HS-5 (cell line): ENCODE measurements at regions not wholly inside any gene's neighbourhood (a gene's known extent, or its start where the extent isn't known, plus 50 kb on each side); places are given as distances from the start of the nearest gene placed in this dataset.
"Not testable (repeated sequence)": the region's sequence is repeated elsewhere in the genome, so short reads cannot be mapped to it uniquely, and the experiment has no call there.

ENCODE experiments used
- DNase-seq: peaks from one replicate; pipeline ENCODE4 v3.0.0-alpha.2; 2012; ENCODE audit warnings: low read depth

DNA sequence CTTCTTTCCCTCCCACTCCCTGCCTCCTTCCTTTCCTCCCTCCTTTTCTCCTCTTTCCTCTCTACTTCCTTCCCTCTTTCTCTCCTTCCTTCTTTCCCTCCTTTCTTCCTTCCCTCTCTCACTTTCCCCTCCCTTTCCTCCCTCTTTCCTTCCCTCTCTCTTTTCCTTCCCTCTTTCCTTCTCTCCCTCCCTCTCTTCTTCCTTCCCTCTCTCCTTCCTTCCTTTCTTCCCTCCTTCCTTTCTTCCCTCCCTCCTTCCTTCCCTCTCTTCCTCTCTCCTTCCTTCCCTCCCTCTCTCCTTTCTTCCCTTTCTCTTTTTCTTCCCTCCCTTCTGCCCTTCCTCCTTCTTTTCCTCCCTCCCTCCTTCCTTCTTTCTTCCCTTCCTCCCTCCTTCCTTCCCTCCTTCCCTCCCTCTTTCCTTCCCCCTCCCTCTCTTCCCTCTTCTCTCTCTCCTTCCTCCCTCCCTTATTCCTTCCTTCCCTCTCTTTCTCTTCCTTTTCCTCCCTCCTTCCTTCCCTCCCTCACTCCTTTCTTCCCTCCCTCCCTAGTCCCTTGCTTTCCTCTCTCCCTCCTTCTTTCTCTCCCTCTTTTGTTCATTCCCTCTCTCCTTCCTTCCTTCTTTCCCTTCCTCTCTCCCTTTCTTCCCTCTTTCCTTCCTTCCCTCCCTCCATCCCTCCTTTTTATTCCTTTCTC lies 443.9 kb downstream of the ZNF536 start:
- DNase-seq = no peak

DNA sequence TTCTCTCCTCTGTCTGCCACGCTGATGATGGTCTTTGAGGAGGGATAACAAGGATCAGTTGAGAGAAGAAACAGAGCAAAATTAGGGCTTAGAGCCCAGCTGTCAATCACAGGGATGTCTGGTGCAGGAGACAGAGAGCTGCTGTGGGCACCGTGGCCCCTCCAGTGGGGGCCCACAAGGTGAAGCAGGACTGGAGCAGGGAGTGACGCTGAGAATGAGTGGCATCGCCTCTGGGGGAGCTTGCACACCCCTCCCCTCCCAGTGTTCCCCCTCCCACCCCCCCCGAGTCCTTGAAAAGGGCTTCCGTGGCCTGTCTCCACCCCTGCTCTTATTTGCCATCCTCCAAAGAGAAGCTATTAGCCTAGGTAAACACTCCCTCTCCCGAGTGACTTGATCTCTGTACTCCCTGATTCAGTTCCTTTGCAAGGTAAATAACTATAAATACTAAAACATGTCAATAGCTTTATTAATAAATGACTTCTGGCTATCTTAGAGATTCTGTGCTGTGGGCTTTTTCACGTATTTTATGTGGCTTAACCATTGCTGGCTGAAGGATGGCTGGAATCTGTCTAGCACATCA lies 440.0 kb downstream of the ZNF536 start:
- no peak for DNase-seq

DNA sequence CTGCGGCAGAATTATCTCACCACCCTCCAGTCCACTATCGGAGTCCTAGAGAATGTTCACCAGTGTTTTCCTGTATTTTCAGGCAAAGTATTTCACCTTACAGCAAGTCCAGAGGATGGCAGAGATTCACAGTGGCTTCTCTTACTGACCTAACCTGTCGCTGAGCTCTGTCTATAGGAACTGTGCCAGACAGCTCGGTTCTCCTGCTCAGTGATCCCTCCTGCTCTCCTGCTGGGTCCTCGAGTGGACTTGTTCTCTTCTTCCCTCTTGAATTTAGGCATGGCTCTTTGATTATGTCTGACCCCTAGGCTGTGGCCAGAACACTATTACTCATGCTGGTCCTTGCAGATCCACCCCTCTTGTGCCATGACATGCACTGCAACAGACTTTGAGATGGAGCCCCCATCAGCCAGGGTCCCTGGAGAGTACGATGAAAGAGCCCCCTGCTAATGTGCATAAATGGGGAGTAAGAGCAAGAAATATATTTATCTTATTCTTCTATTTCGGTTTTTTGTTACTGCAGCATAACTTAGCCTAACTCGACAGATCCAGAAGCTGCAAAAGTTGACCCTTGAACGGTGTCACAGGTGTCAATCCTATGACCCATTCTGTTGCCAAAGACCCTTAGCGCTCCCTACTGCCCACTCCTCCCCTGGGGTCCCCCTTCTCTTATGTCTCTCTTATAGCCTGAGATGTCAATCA lies 439.4 kb downstream of the ZNF536 start:
- no peak for DNase-seq

DNA sequence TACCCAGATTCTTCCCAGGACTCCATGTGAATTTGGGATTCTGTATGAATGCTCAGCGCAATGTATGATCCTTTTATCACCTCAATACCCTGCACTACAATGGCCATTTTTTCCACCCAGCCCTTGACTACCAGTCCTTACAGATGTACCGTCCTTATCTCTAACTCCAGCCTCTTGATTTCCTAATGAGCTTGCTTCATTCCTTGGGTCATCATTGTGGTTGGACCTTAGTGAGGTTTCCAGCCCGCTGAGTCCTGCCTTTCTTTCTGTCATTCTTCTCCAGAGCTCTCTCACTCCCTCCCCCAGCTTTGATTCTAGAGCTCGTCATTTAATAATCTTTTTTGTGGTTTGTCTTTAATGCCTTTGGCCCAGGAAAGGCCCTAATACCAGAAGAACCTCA lies 438.5 kb downstream of the ZNF536 start:
- DNase-seq = no peak

DNA sequence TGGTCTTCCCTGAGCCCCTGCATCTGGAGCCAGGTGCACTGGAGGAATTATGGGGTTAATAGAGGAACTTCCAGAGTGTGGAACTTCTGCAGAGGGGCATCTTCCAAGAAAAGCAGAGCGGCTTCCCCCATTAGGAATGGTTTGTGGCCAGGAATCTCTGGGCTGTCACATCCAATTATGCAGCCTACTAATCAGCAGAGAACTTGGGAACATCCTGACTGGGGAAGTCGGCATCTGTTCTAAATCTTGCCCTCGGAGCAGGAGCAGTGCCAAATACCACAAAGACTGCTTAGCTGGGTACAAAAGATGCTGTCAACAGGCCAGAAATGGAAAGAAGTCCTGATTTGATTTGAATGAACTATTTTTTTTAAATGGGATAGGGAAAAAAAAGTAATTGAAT lies 435.1 kb downstream of the ZNF536 start:
- no peak for DNase-seq

DNA sequence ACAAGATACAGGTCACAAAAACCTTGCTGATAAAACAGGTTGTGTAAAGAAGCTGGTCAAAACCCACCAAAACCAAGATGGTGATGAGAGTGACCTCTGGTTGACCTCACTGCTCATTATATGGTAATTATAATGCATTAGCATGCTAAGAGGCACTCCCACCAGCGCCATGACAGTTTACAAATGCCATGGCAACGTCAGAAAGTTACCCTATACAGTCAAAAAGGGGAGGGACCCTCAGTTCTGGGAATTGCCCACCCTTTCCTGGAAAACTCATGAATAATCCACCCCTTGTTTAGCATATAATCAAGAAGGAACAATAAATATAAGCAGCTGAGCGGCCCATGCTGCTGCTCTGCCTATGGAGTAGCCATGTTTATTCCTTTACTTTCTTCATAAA lies 434.1 kb downstream of the ZNF536 start:
- no peak for DNase-seq

DNA sequence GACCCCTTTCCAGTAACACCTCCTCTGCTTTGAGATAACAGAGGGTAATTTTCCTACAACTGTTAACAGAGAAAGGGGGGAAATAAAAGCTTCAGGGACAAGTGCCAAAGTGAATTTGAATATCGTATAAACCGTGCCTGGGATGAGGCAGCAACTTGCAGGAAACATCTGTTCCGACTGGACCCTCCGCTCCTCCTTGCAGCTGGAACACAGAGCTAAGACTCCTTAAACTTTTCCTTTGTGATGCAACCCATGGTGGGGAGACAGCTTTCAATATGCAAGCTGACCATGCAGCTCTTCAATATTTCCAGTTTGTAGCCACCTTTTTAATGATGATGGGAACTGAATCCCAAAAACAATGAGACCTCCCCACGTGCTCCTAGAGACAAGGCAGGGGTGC lies 432.6 kb downstream of the ZNF536 start:
- DNase-seq = no peak

DNA sequence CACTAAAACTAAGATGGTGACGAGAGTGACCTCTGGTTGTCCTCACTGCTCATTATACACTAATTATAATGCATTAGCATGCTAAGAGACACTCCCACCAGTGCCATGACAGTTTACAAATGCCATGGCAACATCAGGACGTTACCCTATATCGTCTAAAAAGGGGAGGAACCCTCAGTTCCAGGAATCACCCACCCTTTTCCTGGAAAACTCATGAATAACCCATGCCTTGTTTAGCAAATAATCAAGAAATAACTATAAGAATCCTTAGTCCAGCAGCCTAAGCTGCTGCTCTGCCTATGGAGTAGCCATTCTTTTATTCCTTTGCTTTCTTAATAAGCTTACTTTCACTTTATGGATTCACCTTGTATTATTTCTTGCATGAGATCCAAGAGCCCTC lies 432.1 kb downstream of the ZNF536 start:
- not testable (repeated sequence) for DNase-seq

DNA sequence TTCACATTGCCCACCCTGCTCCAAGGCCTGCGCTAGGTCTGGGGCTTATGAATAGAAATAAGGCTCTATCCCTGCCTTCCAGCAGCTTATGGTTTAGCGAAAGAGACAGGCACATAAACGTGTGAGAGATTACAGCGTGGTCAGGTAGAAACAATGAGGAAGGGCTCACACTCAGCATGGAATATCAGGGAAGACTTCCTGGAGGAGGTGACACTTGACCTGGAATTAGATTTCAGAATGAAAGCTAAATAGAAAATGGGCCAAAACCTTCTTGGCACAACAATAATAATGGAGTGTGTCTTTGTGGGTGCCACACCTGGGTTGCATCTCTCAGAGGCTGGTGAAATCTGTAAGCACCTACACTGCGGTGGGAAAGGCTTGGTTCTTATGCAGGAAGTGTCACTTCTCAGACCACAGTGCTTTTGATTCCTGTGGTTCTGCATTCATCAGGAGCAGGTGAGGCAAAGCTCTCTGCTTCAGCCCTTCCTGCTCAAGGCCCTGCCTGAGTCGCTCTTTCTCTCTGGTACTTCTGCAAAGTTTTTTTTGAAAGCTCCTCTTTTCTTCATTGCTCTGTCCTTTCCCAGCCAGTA lies 430.3 kb downstream of the ZNF536 start:
- no peak for DNase-seq

DNA sequence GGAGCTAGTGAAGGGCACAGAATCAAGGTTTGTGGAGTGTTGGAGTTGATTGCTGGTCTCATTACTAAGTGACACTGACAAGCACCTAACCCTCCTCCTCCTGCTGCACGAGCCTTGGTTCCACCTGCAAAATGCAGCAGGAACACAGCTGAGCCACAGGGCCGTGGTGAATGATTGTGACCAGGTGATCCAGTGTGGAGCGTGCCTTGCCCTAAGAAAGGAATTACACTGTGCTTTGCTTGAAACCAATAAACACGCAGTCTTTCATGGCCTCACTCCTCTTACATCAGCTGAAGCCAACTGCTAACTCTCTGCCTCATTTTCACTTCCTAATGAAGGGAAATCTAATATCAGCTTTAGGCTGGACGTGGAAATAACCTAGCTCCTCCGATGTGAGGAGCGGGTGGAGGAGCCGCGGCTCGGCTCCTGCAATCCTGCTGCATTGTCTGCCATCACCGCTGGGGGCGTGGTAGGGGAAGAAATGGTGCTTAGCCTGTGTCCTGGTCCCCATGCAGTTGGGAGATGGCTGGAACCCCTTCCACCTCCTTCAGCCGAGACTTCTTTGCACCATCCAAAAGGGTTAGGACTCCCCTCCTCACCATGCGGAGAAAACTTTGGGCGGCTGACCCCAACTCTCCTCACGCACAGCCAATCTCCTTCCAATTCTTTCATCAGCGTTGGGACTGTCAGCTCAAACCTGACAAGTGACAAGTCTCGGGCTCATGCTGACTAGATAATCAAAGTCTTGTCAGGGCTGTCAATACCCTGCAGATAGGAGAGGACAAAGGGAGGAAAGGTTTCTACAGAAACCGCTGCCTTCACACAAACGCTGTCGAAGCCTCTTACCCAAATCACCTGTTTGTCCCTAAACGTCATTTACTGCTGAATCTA lies 427.9 kb downstream of the ZNF536 start:
- no peak for DNase-seq

DNA sequence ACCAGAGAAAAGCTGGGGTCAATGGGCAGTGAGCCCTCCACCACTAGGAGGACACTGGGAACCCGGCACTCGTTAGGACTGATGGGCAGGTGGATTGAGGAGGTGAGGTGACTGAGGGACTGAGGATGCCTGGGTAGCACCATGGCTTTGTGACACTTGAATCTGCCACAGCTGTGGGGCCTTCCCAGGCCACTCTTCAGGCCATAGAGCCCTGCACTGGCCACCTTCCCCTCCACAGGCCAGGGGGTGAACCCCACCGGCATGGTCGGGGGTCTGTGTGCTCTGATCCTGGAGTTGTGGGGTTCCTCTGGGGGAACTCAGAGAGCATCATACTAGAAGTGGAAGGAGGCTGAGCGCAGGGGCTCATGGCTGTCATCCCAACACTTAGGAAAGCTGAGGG lies 423.5 kb downstream of the ZNF536 start:
- DNase-seq = no peak

DNA sequence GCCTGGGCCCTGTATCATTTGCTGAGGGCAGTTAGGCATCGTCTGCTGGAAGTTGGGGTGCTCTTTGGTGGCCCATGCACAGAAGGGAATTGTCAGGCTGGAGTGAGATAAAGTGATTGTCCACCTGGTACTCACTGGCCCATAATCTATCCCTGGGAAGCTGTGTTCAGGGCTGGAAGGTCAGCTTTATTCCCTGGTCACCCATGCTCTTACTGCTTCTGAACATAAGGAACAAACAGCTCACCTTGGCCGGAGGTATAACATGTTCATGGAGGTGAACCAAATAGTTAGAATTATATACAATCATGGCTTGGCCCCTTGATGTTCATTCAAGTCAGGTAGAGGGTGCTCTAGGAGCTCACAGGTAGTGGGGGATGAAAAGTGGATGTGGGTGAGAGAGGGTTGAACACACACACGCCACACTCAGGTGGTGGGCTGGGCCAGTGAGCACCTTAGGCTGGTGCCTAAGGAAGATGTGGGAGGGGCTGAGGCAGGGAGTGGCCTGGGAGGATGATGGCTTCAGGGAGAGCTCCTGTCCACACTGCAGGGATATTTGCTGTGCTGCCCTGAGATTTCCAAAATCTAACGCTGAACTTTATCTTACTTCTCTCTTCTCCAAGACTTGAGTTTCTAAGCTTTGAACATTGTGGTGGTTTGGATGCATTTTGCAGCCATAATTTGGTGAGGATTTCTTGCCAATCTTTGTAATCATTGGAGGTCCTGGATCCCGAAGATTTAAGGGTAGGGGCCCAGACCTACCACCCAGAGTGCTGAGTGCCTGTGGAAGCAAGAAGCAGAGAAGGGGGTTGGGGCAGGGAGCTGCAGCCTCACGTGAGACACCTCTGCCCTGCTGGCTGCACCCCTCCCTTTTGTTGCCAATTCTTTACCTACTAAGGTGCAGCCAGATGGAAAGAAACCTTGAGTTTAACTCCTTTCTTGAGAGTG lies 420.6 kb downstream of the ZNF536 start:
- DNase-seq = no peak

DNA sequence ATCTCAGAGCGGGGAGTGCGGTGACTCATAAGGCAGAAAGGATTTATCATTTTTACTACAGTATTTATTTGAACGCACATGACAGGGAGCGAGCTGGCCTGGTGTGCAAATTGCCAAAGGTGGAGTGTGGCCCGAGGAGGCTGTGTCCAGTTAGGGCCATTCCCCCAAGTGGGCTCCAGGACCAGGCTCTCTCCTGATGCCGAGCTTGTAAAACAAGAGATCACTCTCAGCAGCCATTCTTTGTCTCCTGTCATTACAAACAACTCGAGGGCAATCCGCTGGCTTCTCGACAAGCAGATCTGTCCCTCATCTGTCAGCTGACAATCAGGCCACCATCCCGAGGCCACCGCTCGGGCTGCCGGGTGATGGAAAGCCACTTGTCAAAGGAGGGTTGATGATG lies 418.9 kb downstream of the ZNF536 start:
- DNase-seq = no peak

DNA sequence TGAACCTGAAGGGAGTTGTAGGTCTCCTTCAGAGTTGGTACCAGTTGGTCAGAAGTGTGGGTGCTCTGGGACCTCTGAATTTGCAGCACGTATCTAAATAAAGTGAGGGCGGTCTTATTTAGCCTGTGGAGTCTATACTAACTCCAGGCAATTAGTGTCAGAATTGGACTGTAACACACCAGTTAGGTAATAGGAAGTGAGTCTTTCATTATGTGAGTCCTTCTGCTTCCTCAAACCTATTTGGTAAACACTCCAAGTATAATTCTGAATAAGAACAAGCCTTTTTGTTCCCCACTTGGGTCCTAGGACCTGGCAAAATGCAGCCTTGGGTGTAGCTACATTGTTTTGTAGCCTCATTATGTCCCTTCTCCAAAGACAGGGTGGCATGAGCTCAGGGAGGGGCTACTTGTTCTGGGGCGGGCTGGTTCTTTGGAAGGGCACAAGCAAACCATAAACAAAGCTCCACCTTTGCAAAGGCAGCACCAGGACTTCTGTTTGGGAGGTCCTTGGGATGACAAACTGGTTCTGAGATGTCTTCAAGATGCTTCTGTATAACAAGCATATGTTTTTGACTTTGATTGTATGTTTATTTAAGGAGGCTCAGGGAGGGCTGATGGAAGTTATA lies 418.0 kb downstream of the ZNF536 start:
- DNase-seq = no peak

DNA sequence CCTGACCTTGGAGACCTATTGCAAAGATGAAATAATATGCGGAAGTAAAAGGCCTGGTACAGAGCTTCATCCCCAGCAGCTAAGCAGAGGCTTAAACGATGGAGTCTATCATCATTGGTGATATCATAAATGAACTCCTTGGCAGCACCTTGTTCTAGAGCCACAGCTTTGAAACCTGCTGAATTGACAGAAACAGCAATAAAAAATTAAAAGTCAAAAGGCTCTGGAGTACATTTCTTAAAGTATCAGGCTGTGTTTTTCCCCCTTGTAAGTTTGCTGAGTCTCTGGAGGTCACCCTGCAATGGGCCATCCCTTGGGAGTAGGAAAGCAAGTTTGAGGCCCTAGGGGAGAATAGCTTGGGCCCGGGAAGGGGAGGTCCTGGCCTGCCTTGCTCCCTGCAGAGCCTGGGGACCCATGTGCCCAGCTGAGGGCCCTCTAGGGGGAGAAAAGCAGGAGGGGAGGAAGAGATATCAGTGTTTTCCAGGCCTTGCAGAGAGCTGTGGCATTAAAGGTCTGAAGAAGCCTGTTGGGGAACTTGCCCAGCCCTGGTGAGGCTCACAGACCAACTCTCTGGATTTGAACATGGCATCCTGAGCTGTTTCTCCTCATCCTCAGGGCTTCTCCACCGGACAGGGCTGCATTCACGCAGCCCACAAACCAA lies 416.1 kb downstream of the ZNF536 start:
- no peak for DNase-seq

DNA sequence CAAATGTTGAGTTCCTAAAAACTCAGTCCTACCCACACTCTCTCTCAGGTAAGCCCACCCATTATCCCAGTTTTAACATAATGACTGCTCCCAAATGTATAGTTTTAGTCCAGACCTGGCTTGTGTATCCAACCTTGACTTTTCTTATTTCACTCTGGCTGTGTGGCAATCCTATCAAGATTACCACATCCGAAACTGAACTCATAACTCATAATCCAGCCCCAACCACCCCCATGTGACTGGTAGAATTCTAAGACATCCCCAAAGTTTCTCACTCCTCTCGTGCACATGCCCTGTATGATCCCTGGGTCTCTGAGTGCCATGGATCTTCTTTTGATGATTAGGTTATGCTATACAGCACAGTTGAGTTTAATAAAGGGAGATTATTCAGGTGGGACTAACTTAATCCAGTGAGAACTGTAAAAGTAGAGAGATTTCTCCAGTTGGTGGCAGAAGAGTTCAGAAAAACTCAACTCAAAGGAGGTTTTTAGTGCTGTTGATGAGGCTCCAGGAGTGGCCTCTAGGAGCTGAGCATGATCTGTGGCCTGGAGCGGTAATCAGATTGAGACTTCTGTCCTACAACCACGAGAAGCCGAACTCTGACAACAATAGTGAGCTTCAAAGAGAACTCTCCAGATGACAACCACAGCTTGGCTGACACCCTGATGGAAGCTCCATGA lies 413.4 kb downstream of the ZNF536 start:
- DNase-seq = no peak

DNA sequence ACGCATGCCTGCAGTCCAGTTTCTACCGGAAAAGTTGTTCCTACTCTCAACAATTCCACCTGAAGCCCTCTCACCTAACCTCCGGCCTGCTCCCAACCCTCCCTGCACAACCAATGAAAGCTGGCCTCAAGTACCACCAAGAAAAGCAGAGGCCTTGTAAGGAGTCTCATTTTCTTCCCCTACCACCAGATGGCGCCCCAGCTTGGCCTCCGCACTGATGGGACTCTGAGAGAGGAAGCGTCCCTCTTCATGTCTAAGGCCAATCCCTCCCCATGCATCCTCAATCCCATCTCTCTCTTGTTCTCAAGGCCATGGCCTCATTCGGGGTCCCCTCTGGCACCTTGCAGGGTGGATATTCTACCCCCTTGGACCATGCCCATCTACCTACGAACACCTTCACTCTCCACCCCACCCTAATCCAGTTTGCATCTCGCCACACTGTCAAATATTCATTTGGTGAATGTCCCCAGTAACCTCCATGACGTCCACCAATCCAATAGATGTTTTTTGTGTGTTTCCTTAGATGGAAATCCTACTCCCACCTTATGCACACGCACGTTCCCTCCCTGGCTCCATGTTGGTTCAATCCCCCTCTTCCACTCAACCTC lies 412.8 kb downstream of the ZNF536 start:
- DNase-seq = no peak

DNA sequence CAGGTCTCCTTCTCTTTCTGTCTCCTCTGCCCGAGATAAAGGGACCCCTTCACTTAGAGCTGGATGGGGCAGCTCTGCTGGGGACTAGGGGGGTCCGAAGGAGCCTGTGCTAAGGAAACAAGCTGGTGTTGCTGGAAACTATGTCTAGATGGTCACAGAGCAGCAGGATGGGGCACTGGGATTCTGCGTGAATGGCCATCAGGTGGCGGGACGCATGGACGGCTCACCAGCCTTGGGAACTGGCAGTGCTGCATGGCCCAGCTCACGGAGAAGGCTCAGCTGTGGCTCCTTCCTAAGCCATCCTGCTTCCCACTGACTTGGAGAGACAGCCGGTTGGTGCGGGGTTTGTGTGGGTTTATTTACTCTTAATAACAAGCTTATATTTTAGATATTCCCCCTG lies 411.8 kb downstream of the ZNF536 start:
- no peak for DNase-seq

DNA sequence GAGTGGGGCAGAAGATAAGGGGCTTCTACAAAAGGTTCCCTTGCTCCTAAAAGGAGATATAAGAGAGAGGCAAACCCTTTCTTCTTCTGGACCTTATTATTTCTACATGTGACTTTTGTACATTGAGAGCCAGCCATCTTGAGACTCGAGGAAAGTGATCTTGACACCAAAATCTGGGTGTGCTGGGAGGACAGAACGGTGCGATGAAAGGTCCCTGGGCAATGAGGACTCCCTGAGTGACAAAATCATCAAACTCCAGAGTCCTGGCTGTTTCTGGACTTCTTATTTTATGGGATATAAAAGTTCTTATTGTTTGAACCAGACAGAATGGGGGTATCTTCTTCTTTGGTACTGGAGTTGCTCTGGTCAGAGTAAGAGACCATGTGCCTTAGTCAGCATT lies 411.0 kb downstream of the ZNF536 start:
- DNase-seq = no peak
